GM21360 (cell line): ENCODE measurements at regions not wholly inside any gene's neighbourhood (a gene's known extent, or its start where the extent isn't known, plus 50 kb on each side); places are given as distances from the start of the nearest gene placed in this dataset.
"Not testable (repeated sequence)": the region's sequence is repeated elsewhere in the genome, so short reads cannot be mapped to it uniquely, and the experiment has no call there.

Source experiments
- ATAC-seq: cut with Tn5 transposase; IDR thresholded peaks from one replicate; pipeline ENCODE4 v1.9.1; 2021; ENCODE audit warnings: mild to moderate bottlenecking, moderate library complexity; ENCODE audit not compliant: unreplicated experiment

GRCh38 chr16:60077861-60078260, 1343.7 kb upstream of the GOT2 start:
- ATAC-seq: no peak

- ATAC-seq: no peak
Observed at GRCh38 chr16:60074378-60074777, 1340.3 kb upstream of the GOT2 start.

- no peak for ATAC-seq
Observed at GRCh38 chr16:60073376-60073775, 1339.3 kb upstream of the GOT2 start.

- ATAC-seq: no peak
Observed at GRCh38 chr16:60064026-60064425, 1329.9 kb upstream of the GOT2 start.

GRCh38 chr16:60061396-60061795, 1327.3 kb upstream of the GOT2 start:
- ATAC-seq: no peak

GRCh38 chr16:60060731-60061130, 1326.6 kb upstream of the GOT2 start:
- ATAC-seq: no peak

- ATAC-seq: no peak
Observed at GRCh38 chr16:60059141-60059540, 1325.0 kb upstream of the GOT2 start.

GRCh38 chr16:60041671-60042070, 1307.6 kb upstream of the GOT2 start:
- ATAC-seq: no peak

- no peak for ATAC-seq
Observed at GRCh38 chr16:60031740-60032139, 1297.6 kb upstream of the GOT2 start.

GRCh38 chr16:60027351-60027750, 1293.2 kb upstream of the GOT2 start:
- no peak for ATAC-seq

- ATAC-seq: no peak
Observed at GRCh38 chr16:60013076-60013475, 1279.0 kb upstream of the GOT2 start.

GRCh38 chr16:60001523-60001922, 1267.4 kb upstream of the GOT2 start:
- no peak for ATAC-seq

- ATAC-seq: no peak
Observed at GRCh38 chr16:59997706-59998105, 1263.6 kb upstream of the GOT2 start.

- no peak for ATAC-seq
Observed at GRCh38 chr16:59993101-59993500, 1259.0 kb upstream of the GOT2 start.

GRCh38 chr16:59991171-59991570, 1257.1 kb upstream of the GOT2 start:
- ATAC-seq: no peak

GRCh38 chr16:59988591-59988990, 1254.5 kb upstream of the GOT2 start:
- no peak for ATAC-seq

GRCh38 chr16:59975953-59976352, 1241.8 kb upstream of the GOT2 start:
- no peak for ATAC-seq

- ATAC-seq: no peak
Observed at GRCh38 chr16:59973966-59974365, 1239.8 kb upstream of the GOT2 start.

- ATAC-seq: no peak
Observed at GRCh38 chr16:59971264-59971663, 1237.1 kb upstream of the GOT2 start.

GRCh38 chr16:59964232-59964924, 1230.3 kb upstream of the GOT2 start:
- no peak for ATAC-seq

GRCh38 chr16:59959311-59959710, 1225.2 kb upstream of the GOT2 start:
- ATAC-seq: no peak

GRCh38 chr16:59950431-59950830, 1216.3 kb upstream of the GOT2 start:
- ATAC-seq: no peak

- not testable (repeated sequence) for ATAC-seq
Observed at GRCh38 chr16:59944041-59944440, 1209.9 kb upstream of the GOT2 start.
